ENCODE measurements at regions not wholly inside any gene's neighbourhood (a gene's known extent, or its start where the extent isn't known, plus 50 kb on each side); places are given as distances from the start of the nearest gene placed in this dataset.

DNA sequence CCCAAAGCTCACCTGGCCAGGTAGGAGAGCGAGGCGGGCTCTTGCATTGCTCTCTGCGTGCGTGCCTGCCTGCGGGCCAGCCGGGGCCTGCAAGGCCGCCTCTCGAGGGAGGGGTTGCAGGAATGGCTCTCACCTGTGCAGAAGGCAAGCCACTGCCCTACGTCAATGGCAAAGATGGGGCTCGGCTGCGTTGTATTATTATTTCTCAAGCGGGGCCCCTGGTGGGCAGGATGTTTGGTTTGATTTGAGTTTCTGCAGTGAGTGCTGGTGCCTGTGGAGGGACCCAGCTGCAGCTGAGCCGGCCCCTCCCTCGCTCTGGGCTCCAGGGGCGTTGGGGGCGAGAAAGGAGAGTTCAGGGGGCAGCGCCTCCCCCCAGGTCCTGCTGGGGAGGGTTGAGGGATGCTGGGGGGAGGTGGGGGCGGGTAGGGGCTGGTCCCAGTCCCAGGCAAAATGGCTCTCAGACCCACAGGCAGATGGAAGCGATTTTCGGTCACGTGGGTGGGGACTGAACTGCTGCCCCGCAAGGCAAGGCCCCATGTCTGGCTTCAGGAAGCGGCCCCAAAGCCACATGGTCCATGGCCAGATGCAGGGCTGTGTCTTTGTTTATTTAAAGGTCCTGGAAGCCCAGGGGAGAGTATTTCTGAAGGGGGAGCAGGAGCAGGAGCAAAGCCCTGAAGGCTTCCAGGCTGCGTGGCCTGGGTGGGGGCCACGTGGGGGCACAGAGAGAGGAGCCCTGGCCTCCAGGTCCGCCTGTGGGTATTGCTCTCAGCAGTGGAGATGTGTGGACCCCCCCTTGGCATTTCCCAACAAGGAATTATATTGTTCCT lies 338.8 kb downstream of the SEC14L1 start:
- DNase-seq: no peak

DNA sequence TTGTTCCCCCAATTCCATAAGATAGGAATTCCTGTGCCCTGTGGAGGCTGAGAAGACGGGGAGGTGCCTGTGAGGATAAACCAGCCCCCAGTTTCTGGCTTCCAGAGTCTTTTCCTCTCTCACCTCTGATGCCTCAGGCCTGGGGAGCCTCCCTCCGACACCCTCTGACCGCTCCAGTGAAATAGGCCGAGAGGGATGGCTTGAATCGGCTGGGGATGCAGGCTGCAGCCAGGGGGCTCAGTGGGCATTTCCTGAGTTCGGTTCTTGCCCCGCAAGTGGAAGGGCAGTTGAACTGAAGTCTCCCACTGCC lies 339.4 kb downstream of the SEC14L1 start:
- no peak for DNase-seq

DNA sequence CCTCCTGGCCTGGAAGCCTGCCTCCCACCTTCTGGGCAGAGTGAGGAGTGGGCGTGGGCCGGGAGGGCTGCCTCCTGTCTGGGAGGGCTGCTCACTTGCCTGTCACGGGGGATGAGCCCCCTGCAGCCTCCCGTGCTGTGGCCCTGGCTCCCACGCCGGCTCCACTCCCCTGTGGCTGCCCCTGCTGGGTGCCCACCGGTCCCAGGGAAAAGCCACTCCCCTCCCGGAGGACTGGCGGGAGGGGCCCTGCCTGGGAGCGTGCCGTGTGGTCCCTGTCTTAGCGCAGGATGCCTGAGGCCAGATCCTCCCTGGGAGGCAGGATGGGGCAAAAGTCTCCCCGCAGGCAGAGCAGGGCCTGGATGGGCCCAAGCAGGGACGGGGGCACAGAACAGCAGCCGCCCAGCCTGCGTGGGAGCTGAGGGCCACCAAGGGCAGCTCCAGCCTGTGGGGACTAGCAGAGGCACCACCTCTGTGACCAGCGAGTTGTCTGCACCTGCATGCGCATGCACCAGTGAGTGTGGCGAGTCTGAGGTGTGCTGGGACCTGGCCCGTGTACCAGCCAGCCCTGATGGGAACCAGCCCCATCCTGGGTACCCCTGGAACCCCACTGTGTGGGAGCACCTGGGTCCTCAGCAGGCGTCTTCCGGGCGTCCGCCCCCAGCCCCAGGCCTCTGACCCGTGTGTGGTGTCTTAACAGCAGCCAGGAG lies 339.9 kb downstream of the SEC14L1 start:
- no peak for DNase-seq

DNA sequence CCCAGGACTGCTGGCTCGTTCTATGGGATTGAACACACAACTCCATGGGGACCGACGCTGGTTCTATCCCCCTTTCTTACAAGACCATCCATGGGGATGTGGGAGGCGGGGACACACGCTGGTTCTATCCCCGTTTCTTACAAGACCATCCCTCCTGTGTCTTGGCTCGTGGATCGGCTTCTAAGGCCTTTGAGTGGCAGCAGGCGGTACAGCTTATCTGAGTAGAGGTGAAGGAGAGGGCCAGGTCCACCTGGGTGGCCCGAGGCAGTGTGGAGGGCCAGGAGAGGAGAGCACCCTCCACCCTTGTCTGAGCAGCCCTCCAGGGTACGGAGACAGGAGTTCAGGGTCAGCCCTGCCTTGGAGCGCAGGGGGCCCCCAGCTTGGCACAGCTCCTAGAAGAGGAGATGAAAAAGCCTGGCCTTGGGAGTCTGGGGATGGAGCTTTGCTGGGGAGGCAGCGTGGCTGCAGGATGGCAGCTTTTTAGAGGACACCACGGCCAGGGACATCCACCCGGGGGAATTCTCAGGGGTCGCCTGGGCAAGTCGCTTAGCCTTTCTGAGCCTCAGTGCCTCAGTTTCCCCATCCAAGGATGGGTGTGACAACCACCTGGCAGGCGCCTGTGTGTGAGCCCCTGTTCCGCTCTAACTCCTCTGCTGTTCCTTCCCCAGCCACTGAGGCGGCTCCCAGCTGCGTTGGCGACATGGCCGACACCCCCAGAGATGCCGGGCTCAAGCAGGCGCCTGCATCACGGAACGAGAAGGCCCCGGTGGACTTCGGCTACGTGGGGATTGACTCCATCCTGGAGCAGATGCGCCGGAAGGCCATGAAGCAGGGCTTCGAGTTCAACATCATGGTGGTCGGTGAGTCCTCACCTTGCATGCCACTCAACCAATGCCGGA lies 341.0 kb downstream of the SEC14L1 start:
- DNase-seq: no peak

DNA sequence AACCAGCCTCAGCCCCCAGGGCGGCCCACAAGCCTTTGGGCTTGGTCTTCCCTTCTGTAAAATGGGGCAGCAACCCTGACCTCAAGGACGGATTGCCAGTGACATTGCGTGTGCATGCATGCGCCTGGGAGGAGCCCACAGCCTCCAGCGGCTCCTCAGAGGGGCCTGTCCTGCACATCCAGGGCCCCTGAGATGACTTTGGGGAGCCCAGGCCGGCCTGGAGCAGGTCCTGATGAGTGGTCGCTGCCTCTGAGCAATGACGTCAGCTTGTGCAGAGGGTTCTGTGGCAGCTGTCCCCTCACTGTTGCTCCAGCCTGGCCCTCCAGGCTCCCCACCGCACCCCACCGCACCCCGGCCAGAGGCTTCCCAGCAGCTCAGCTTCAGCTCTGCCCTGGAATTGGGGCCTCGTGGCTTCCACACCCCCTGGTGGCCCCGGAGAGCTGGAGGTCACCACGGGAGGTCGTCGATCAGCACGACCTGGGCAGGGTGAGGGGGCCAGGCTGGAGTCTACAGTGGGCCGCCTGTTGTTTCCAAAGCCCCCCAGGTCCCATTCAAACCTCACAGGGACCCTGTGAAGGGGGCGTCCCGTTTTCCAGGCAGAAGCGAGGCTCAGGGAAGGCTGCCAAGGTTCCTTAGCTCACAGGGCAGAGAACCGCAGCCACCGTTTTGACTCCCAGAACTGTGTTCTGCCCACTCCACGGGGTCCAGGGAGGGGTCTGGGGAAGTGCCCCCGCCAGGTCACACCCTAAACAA lies 341.8 kb downstream of the SEC14L1 start:
- DNase-seq: no peak

DNA sequence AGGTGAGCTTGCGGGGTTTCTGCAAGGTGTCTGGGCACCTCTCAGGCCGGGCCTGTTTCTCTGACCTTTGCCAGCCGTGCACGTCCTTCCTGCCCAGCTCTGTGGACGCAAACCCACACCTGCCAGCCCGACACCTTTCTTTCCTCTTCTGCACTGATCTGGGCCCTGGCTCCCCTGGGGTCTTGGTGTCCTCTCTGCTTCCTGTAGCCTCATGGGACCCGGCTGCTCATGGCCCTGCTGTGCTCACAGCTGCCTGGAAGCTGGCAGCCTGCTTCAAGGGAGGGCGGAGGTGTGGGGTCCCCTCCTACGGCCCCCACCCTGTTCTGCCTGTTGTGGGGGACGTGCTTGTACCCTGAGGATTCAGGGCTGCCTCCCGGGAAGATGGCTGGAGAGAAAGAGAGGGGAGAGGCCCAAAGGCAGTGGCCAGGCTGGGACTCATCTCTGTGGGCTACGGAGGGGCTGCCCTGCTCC lies 342.4 kb downstream of the SEC14L1 start:
- DNase-seq: no peak

- DNase-seq: no peak
Measured at GRCh38 chr17:77484111-77484510, 343.3 kb downstream of the SEC14L1 start.

- DNase-seq: no peak
Measured at GRCh38 chr17:77485089-77485833, 344.5 kb downstream of the SEC14L1 start.

DNA sequence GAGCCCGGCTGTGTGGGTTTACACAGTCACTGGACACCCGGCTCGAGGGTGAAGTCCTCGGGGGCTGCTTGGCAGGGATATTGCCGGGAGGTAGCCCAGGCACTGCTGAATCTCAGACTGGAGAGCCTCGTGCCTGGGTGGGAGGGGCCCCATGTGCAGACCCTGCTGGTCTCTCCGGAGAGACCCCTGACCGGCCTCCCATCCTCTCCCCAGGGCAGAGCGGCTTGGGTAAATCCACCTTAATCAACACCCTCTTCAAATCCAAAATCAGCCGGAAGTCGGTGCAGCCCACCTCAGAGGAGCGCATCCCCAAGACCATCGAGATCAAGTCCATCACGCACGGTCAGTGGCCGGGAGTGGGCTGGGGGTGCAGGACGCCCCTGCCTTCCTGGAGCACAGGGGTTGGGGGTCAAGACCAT lies 346.5 kb downstream of the SEC14L1 start:
- DNase-seq: no peak

GRCh38 chr17:77487677-77488530 lies 347.1 kb downstream of the SEC14L1 start:
- DNase-seq: no peak

DNA sequence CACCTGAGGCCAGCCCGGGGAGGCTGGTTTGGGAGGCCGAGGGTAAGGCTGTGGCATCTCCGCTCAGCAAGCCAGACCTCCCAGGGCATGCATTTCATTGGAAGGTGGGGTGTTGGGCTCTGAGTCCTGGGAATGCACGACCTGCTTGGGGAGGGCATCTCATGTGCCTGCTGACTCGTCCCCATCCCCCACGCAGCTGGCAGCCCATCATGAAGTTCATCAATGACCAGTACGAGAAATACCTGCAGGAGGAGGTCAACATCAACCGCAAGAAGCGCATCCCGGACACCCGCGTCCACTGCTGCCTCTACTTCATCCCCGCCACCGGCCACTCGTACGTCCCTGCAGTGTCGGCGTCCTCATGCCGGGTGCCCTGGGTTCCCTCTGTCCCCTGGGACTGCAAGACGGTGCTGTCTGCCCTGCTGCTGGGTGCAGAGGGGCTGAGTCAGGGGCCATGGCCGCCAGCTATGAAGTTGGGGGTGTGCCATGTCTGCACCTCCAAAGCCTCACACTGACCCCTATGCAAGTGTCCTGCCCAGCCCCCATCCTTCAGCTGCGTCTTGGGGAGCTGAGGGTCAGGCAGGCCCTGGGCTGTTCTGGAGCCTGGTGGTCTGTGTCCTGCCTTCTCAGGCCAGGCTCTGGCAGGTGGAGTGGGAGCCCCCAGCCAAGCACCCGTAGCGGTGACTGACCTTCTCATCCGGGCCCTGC lies 347.9 kb downstream of the SEC14L1 start:
- no peak for DNase-seq

DNA sequence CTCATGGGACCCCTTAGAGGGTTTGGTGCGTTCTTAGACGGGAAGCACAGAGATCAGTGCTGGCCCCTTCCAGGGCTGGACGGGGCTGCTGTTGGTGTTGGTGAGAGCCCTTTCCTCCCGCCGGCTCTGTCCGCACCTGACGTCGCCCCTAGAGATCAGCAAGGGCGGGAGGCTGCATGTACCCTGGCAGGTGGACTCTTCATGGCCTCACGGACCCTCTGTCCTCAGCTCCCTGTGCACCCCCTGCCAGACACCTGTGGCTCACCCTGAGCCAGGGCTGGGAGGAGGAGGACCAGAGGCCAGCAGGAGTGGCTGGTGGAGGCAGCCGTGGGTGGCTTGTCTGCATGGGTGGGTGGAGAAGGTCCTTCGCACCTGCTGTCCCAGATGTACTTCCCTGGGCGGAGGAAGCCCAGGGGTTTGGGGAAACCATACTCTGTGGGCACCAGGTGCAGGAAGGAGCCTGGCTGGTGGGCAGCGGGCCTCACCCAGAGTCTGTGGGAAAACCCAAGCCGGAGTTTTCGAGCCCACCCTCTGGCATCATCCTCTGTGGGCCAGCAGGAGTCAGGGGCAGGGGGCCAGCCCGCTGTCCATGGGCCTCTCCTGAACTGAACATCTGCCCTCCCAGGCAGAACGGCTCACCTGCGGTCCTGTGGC lies 348.6 kb downstream of the SEC14L1 start:
- DNase-seq: no peak

GRCh38 chr17:77489893-77490255 lies 349.1 kb downstream of the SEC14L1 start:
- no peak for DNase-seq

DNA sequence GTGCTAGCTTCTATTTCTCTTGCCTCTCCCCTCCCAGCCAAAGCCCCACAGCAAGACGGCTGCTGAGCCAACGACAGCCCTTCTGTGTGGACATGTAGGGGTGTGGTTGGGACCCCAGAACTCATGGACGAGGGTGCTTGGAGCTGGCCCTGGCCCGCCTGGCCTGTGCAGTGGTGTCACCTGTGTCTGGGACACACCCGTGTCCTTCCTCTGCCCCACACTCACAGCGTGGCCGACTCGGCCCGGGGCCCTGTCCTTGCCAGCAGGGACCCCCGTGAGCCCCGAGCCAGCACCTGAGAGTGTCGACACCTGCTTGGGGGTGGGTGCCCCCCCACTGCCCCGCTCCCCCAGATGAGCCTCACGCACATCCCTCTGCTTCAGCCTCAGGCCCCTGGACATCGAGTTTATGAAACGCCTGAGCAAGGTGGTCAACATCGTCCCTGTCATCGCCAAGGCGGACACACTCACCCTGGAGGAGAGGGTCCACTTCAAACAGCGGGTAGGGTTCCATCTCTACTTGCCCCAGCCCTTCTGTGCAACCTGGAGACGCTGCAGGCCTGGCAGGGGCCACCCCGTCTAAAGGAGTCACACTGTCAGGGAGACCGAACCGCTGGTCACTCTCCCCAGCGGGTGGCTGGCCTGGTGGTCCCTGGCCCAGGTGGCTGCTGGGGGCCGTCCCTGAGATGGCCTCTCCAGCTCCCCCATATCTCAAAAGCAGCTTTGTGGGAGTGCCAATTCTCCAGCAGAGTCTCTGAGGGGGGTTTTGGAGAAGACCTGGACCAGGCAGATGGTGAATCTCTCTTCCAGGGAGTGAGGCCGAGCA lies 349.8 kb downstream of the SEC14L1 start:
- DNase-seq: no peak

- no peak for DNase-seq
Measured at GRCh38 chr17:77491921-77492445, 351.2 kb downstream of the SEC14L1 start.

DNA sequence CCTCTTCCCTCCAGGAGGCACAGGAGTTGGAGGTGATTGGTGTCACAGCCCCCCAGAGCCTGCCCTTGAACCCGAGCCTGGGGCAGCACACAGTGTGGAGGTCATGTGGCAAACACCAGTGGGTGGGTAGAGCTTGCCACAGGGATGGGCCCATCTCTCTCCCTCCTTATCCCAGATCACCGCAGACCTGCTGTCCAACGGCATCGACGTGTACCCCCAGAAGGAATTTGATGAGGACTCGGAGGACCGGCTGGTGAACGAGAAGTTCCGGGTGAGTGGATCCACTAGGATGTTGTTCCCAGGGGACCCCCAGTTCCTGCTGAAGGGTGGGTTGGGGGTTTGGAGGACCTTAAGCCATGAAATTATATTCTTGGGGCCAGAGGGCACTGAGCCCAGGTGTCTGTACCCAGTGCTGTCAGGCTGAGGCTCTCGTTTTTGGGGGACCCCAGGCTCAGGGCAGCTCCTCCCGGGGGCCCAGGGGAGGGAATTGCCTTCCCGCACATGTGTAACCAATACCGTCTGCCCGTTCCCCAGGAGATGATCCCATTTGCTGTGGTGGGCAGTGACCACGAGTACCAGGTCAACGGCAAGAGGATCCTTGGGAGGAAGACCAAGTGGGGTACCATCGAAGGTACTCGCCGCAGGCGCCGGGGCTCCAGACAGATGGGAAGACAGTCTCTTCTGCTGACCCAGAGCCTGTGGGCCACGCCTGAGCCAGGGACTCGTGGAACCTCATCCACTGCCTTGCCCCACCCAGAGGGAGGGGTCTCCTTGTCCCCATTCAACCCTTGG lies 351.9 kb downstream of the SEC14L1 start:
- DNase-seq: no peak

DNA sequence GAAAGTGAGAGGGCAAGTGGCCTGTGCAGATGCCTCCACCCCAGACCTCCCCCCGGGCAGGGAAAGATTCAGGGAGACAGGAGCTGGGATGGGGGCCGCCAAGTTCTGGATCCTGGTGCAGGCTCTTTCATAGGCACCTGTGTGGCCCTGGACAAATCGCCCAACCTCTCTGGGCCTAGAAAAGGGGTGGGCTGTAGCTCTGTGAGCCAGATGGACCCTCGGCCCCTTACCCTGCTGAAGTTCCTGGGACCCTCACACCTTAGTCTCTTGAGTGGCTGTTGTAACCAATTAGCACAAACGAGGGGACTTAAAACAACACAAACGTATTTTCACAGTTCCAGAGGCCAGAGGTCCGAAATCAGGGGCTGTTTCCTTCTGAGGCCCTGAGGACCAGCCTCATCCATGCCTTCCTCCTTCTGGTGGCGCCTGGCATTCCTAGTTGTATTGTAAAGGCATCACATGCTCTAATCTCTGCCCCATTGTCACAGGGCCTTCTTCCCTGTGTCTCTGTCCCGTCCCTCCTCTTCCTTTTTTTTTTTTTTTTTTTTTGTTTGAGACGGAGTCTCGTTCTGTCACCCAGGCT lies 352.6 kb downstream of the SEC14L1 start:
- DNase-seq: no peak
